GM12878 (cell line): ENCODE measurements at regions not wholly inside any gene's neighbourhood (a gene's known extent, or its start where the extent isn't known, plus 50 kb on each side); places are given as distances from the start of the nearest gene placed in this dataset.

Experiments used
- ATAC-seq: fragments of 200-7000 bp; cut with Tn5 transposase; 3 replicates; pipeline ENCODE4 v1.9.1; 2020; ENCODE audit warnings: mild to moderate bottlenecking, moderate library complexity
- BruUV-seq: library from RNA; stranded (reverse); fragments of 400-500 nt; replicated peaks from 2 replicates; lab custom pipeline; 2021; lab: Mats Ljungman, UMichigan
- CTCF ChIA-PET: fragments of 300-600 bp; sonication (Branson Sonifier 250); formaldehyde crosslinking; extraction: SDS; loops from one replicate; lab custom pipeline; 2021; ENCODE audit warnings: inconsistent platforms; lab: Yijun Ruan, JAX
- POLR2A ChIA-PET: fragments of 350-600 bp; formaldehyde crosslinking; extraction: SDS; loops from one replicate; lab custom pipeline; 2021; ENCODE audit warnings: inconsistent platforms; lab: Charles Lee
- RAD21 ChIA-PET: fragments of 300-600 bp; sonication (Branson Sonifier 250); formaldehyde crosslinking; loops from one replicate; lab custom pipeline; 2023; ENCODE audit warnings: antibody characterized with exemption; ENCODE audit not compliant: unreplicated experiment; lab: Charles Lee
- SMC1A ChIA-PET: fragments of 300-600 bp; sonication (Branson Sonifier 250); formaldehyde crosslinking; loops from one replicate; lab custom pipeline; 2023; ENCODE audit not compliant: unreplicated experiment, uncharacterized antibody; lab: Charles Lee
- DNase-seq: peaks from one replicate; pipeline ENCODE4 v3.0.0-alpha.2; 2011; ENCODE audit warnings: low read depth, low spot score
- FAIRE-seq: peaks from 3 replicates; lab custom pipeline; 2011; peaks lifted over from hg19 to GRCh38; lab: Jason Lieb, UNC
- H2AFZ ChIP-seq: 2 replicates; pipeline ENCODE4 v1.6.0; 2011; ENCODE audit warnings: low read depth, low read length, control low read depth; ENCODE audit not compliant: control insufficient read depth
- H3K27ac ChIP-seq: 2 replicates; pipeline ENCODE4 v1.5.1; 2011; ENCODE audit warnings: control low read depth; ENCODE audit not compliant: control insufficient read depth, insufficient read depth
- H3K27me3 ChIP-seq, 2 experiments: replicated peaks in 1 of 2; 2 replicates each; pipeline versions ENCODE4 v1.6.0 to v1.6.1; 2011; ENCODE audit warnings: low read length in 1 of 2; ENCODE audit not compliant: control insufficient read depth in 2 of 2, insufficient read depth in 2 of 2
- H3K36me3 ChIP-seq, 2 experiments: 2 replicates each; pipeline ENCODE4 v1.5.1; 2011; ENCODE audit warnings: low read length in 1 of 2; ENCODE audit not compliant: control insufficient read depth in 2 of 2, insufficient read depth in 2 of 2
- H3K4me1 ChIP-seq: 2 replicates; pipeline ENCODE4 v1.6.1; 2011; ENCODE audit warnings: mild to moderate bottlenecking, low read length, moderate library complexity, mixed read lengths; ENCODE audit not compliant: control insufficient read depth, insufficient read depth
- H3K4me2 ChIP-seq: 2 replicates; pipeline ENCODE4 v1.6.0; 2011; ENCODE audit warnings: control low read depth; ENCODE audit not compliant: control insufficient read depth, insufficient read depth
- H3K4me3 ChIP-seq: fragments of 200-600 bp; sonication (generic); 2 replicates; pipeline ENCODE4 v1.5.1; 2016
- H3K79me2 ChIP-seq: 2 replicates; pipeline ENCODE4 v1.6.0; 2011; ENCODE audit warnings: low read length; ENCODE audit not compliant: control insufficient read depth, insufficient read depth
- H3K9ac ChIP-seq: 2 replicates; pipeline ENCODE4 v1.8.0; 2011; ENCODE audit warnings: low read length, control low read depth, mixed read lengths; ENCODE audit not compliant: control insufficient read depth, insufficient read depth
- H3K9me3 ChIP-seq: replicated peaks from 3 replicates; pipeline ENCODE4 v1.5.1; 2011; ENCODE audit warnings: mild to moderate bottlenecking, low read length; ENCODE audit not compliant: control insufficient read depth, insufficient read depth
- H4K20me1 ChIP-seq: 2 replicates; pipeline ENCODE4 v1.6.0; 2011; ENCODE audit not compliant: control insufficient read depth, insufficient read depth
- CHD1 ChIP-seq: IDR thresholded peaks from 2 replicates; pipeline ENCODE4 v1.6.1; 2012; ENCODE audit warnings: low read depth, low read length, improper control_type of control experiment
- ETV6 ChIP-seq, 2 experiments: fragments of 450-650 bp in 1 of 2; IDR thresholded peaks in 1 of 2; conservative IDR thresholded peaks in 1 of 2; 2 replicates each; pipeline ENCODE4 v1.6.1; 2014; ENCODE audit warnings: antibody characterized with exemption in 1 of 2, borderline replicate concordance in 1 of 2, low read depth in 1 of 2, mild to moderate bottlenecking in 1 of 2, moderate library complexity in 1 of 2
- HDGF ChIP-seq: fragments of 450-650 bp; IDR thresholded peaks from 2 replicates; pipeline ENCODE4 v1.6.1; 2016; ENCODE audit warnings: antibody characterized with exemption
- SMC3 ChIP-seq: IDR thresholded peaks from 2 replicates; pipeline ENCODE4 v1.6.1; 2011; ENCODE audit warnings: low read length, improper control_type of control experiment, borderline replicate concordance
- ZNF274 ChIP-seq: IDR thresholded peaks from one replicate; pipeline ENCODE4 v1.8.0; 2011; ENCODE audit not compliant: insufficient read length, insufficient read depth
- WGBS: methylation state at CpG from one replicate; pipeline ENCODE4 v1.1.6; 2016; ENCODE audit warnings: low lambda C conversion rate; ENCODE audit not compliant: insufficient replicate concordance, insufficient coverage; ENCODE audit errors: missing lambda C conversion rate; 5-methylcytosine and 5-hydroxymethylcytosine counted together
- in situ Hi-C: fragments of 300-500 bp; cut with MboI; formaldehyde crosslinking; loops from 9 replicates; pipeline ENCODE4 v1.14.3; 2018; ENCODE audit warnings: mixed read lengths
- intact Hi-C: fragments of 100-400 bp; cut with micrococcal nuclease; formaldehyde crosslinking; loops from one replicate; pipeline ENCODE4 v1.14.2; 2022; ENCODE audit not compliant: unreplicated experiment
- TF ChIP-seq, protein P1 (sequence below): IDR thresholded peaks from 2 replicates; pipeline ENCODE4 v1.6.1; 2012; ENCODE audit warnings: improper control_type of control experiment, low read depth, low read length; ENCODE audit not compliant: insufficient replicate concordance
- TF ChIP-seq, protein P2 (sequence below): fragments of 450-650 bp; IDR thresholded peaks from 2 replicates; pipeline ENCODE4 v1.6.1; 2017; ENCODE audit warnings: borderline replicate concordance
- TF ChIP-seq, protein P3 (sequence below): IDR thresholded peaks from 2 replicates; pipeline ENCODE4 v1.6.1; 2012; ENCODE audit warnings: low read depth, low read length, improper control_type of control experiment
- TF ChIP-seq, protein P4 (sequence below): fragments of 450-650 bp; conservative IDR thresholded peaks from 2 replicates; pipeline ENCODE4 v1.6.1; 2017; ENCODE audit warnings: mild to moderate bottlenecking, moderate library complexity

DNA sequence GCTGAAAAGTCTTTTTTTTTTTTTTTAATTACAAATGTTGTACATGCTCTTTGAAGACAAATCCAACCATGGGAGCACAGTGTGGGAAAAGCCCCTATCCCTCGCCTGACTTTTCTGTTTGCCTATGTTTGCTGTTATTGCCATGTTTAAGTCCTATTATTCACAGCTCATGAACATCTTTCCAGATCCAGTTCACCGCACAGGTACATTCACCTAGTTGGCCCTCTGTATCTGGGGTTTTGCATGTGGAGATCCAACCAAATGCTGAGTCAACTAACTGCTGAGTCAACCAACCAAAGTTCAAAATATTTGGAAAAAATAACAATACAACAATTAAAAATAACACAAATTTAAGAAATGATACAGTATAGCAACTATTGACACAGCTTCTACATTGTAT lies 100.1 kb upstream of the CLNK start (continued):
- TF ChIP-seq, protein P1, sequence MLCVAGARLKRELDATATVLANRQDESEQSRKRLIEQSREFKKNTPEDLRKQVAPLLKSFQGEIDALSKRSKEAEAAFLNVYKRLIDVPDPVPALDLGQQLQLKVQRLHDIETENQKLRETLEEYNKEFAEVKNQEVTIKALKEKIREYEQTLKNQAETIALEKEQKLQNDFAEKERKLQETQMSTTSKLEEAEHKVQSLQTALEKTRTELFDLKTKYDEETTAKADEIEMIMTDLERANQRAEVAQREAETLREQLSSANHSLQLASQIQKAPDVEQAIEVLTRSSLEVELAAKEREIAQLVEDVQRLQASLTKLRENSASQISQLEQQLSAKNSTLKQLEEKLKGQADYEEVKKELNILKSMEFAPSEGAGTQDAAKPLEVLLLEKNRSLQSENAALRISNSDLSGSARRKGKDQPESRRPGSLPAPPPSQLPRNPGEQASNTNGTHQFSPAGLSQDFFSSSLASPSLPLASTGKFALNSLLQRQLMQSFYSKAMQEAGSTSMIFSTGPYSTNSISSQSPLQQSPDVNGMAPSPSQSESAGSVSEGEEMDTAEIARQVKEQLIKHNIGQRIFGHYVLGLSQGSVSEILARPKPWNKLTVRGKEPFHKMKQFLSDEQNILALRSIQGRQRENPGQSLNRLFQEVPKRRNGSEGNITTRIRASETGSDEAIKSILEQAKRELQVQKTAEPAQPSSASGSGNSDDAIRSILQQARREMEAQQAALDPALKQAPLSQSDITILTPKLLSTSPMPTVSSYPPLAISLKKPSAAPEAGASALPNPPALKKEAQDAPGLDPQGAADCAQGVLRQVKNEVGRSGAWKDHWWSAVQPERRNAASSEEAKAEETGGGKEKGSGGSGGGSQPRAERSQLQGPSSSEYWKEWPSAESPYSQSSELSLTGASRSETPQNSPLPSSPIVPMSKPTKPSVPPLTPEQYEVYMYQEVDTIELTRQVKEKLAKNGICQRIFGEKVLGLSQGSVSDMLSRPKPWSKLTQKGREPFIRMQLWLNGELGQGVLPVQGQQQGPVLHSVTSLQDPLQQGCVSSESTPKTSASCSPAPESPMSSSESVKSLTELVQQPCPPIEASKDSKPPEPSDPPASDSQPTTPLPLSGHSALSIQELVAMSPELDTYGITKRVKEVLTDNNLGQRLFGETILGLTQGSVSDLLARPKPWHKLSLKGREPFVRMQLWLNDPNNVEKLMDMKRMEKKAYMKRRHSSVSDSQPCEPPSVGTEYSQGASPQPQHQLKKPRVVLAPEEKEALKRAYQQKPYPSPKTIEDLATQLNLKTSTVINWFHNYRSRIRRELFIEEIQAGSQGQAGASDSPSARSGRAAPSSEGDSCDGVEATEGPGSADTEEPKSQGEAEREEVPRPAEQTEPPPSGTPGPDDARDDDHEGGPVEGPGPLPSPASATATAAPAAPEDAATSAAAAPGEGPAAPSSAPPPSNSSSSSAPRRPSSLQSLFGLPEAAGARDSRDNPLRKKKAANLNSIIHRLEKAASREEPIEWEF: no peak

DNA sequence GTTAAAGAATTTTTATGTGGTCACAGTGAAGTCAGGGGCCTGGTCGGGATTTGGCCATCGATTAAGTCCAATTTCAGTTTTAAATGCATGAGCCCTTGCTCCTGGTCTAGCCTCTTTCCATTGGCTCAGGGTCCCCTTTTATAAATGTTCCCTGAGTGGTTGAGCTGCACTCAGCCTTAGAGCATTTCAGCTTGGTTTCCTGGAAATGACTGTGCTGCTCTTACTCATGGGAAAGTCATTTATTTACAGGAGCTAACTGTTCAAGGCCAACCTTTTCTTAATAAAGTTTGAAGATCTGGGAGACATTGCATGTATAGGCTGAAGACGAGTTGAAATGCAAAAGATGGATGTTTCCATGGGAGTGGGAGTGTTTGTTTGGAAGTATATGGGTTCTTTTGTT lies 98.8 kb upstream of the CLNK start:
- in situ Hi-C loops: no loop called here
- Histone ChIP-seq H4K20me1 (no peaks in the 10 kb centered on the region), H3K4me3 (no peak overlapping the region), H2AFZ (no peak overlapping the region), H3K36me3 (no peaks in the 10 kb centered on the region), H3K79me2 (no peaks in the 10 kb centered on the region), H3K4me2 (no peak overlapping the region), H3K9ac (no peak overlapping the region), H3K4me1 (peaks cover 3% of the 10 kb centered on the region; the same call in 1 of the 2 replicates), H3K27me3 (no peaks in the 10 kb centered on the region), H3K27ac (no peak overlapping the region), H3K9me3 (no peaks in the 10 kb centered on the region)
- intact Hi-C loops: no loop called here
- ChIA-PET RAD21 (no interaction called here), CTCF (interaction anchor here (0.6 to 0.9 kb wide), 2 partner anchors 160 to 624 kb away, joined by 3 read pairs; no protein-coding TSS in a partner anchor), POLR2A (interaction anchor here (0.8 kb wide), 1 partner anchor 49 kb away, joined by 3 read pairs; no protein-coding TSS in a partner anchor), SMC1A (interaction anchor here (1.1 to 1.5 kb wide), 5 partner anchors 18 to 156 kb away, joined by 3 to 8 read pairs (median 3); no protein-coding TSS in a partner anchor)
- WGBS: 98% methylated on average over 3 of the region's 3 CpGs
- DNase-seq (no peak), FAIRE-seq (no peak), ATAC-seq (no peak)
- TF ChIP-seq, protein P2, sequence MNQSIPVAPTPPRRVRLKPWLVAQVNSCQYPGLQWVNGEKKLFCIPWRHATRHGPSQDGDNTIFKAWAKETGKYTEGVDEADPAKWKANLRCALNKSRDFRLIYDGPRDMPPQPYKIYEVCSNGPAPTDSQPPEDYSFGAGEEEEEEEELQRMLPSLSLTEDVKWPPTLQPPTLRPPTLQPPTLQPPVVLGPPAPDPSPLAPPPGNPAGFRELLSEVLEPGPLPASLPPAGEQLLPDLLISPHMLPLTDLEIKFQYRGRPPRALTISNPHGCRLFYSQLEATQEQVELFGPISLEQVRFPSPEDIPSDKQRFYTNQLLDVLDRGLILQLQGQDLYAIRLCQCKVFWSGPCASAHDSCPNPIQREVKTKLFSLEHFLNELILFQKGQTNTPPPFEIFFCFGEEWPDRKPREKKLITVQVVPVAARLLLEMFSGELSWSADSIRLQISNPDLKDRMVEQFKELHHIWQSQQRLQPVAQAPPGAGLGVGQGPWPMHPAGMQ: no peak
- TF ChIP-seq ETV6 (conservative IDR thresholded peaks at IDR 0.05 in 1 of 2, IDR thresholded peaks at IDR 0.05 in 1 of 2; ENCODE audit: borderline replicate concordance in 1 of 2, low read depth in 1 of 2): no peak
- no peak for TF ChIP-seq SMC3
- TF ChIP-seq ZNF274: no peak
- TF ChIP-seq, protein P3, sequence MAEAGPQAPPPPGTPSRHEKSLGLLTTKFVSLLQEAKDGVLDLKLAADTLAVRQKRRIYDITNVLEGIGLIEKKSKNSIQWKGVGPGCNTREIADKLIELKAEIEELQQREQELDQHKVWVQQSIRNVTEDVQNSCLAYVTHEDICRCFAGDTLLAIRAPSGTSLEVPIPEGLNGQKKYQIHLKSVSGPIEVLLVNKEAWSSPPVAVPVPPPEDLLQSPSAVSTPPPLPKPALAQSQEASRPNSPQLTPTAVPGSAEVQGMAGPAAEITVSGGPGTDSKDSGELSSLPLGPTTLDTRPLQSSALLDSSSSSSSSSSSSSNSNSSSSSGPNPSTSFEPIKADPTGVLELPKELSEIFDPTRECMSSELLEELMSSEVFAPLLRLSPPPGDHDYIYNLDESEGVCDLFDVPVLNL: no peak
- TF ChIP-seq CHD1: no peak
- TF ChIP-seq, protein P4, sequence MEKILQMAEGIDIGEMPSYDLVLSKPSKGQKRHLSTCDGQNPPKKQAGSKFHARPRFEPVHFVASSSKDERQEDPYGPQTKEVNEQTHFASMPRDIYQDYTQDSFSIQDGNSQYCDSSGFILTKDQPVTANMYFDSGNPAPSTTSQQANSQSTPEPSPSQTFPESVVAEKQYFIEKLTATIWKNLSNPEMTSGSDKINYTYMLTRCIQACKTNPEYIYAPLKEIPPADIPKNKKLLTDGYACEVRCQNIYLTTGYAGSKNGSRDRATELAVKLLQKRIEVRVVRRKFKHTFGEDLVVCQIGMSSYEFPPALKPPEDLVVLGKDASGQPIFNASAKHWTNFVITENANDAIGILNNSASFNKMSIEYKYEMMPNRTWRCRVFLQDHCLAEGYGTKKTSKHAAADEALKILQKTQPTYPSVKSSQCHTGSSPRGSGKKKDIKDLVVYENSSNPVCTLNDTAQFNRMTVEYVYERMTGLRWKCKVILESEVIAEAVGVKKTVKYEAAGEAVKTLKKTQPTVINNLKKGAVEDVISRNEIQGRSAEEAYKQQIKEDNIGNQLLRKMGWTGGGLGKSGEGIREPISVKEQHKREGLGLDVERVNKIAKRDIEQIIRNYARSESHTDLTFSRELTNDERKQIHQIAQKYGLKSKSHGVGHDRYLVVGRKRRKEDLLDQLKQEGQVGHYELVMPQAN: no peak
- TF ChIP-seq HDGF: no peak
- no TSS peak for BruUV-seq
